ENCODE measurements at regions not wholly inside any gene's neighbourhood (a gene's known extent, or its start where the extent isn't known, plus 50 kb on each side); places are given as distances from the start of the nearest gene placed in this dataset.

DNA sequence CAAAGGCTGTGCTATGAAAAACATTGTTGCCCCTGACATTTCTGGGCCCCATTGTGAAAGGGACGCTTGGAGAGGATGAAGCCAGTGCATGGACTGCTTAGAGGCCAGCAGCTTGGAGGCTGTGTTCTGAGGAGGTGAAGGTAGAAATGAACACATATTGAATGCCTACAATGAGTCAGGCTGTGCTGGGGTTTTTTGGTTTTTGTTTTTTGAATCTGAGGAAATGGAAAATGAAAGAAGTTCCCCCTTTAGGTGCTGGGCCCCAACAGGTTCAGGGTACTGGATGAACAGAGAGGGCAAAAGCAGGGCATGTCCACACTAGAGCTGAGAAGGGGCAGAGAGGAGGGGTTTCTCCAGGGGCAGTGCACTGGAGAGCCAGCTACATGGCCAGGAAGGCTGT lies 166.1 kb upstream of the API5 start:
- no peaks in the 10 kb centered on the region for H3K4me1 ChIP-seq (ENCODE audit: control insufficient read depth, extremely low read depth, insufficient read depth, low read length)
- H3K4me2 ChIP-seq (ENCODE audit: insufficient read depth, low read length) = no peak overlapping the region
- H3K4me3 ChIP-seq (replicated peaks in 1 of 3; ENCODE audit: insufficient read depth in 1 of 3, low read depth in 1 of 3, low read length in 3 of 3) = no peak overlapping the region
- POLR2A ChIA-PET = no interaction called here
- H3K9me1 ChIP-seq (replicated peaks; ENCODE audit: control insufficient read depth, extremely low read depth, insufficient read depth, low read length) = no peaks in the 10 kb centered on the region
- intact Hi-C loops (cut with micrococcal nuclease) = no loop called here
- no TSS peak for BruUV-seq (replicated peaks)
- no peaks in the 10 kb centered on the region for H3K27me3 ChIP-seq (ENCODE audit: control insufficient read depth in 2 of 2, insufficient read depth in 2 of 2, low read length in 2 of 2)
- H4K20me1 ChIP-seq (replicated peaks; ENCODE audit: control insufficient read depth, extremely low read depth, insufficient read depth, low read length) = no peaks in the 10 kb centered on the region
- H3K9ac ChIP-seq (replicated peaks; ENCODE audit: extremely low read depth, insufficient read depth, low read length) = no peak overlapping the region
- dilution Hi-C loops (cut with MboI; ENCODE audit: extremely low pct_ligation_motif_present, low sequenced_read_pairs) = no loop called here
- H3K9me3 ChIP-seq (replicated peaks; ENCODE audit: control insufficient read depth, insufficient read depth, low read length) = peaks cover 4% of the 10 kb centered on the region
- TF ChIP-seq FOS (IDR thresholded peaks at IDR 0.05; ENCODE audit: borderline replicate concordance, insufficient read depth, low read length) (no peak), POLR2AphosphoS5 (IDR thresholded peaks at IDR 0.05; ENCODE audit: insufficient read depth, low read depth, low read length) (no peak)
- TF ChIP-seq, protein P1, sequence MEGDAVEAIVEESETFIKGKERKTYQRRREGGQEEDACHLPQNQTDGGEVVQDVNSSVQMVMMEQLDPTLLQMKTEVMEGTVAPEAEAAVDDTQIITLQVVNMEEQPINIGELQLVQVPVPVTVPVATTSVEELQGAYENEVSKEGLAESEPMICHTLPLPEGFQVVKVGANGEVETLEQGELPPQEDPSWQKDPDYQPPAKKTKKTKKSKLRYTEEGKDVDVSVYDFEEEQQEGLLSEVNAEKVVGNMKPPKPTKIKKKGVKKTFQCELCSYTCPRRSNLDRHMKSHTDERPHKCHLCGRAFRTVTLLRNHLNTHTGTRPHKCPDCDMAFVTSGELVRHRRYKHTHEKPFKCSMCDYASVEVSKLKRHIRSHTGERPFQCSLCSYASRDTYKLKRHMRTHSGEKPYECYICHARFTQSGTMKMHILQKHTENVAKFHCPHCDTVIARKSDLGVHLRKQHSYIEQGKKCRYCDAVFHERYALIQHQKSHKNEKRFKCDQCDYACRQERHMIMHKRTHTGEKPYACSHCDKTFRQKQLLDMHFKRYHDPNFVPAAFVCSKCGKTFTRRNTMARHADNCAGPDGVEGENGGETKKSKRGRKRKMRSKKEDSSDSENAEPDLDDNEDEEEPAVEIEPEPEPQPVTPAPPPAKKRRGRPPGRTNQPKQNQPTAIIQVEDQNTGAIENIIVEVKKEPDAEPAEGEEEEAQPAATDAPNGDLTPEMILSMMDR (IDR thresholded peaks at IDR 0.05; ENCODE audit: extremely low read depth in 1 of 2, insufficient read depth in 1 of 2, low read depth in 1 of 2, low read length in 2 of 2) = no peak
- CTCF ChIA-PET = no interaction called here
- no peak for FAIRE-seq
- H3K79me2 ChIP-seq (ENCODE audit: control insufficient read depth, insufficient read depth, low read length) = no peaks in the 10 kb centered on the region
- H2AFZ ChIP-seq (ENCODE audit: low read depth, low read length) = no peak overlapping the region
- H3K36me3 ChIP-seq (ENCODE audit: control insufficient read depth in 2 of 2, extremely low read depth in 1 of 2, insufficient read depth in 2 of 2, low read length in 2 of 2) = no peaks in the 10 kb centered on the region
- no peak overlapping the region for H3K27ac ChIP-seq (ENCODE audit: insufficient read depth, low read depth, low read length)
- DNase-seq (ENCODE audit: low read depth, low spot score) = no peak

DNA sequence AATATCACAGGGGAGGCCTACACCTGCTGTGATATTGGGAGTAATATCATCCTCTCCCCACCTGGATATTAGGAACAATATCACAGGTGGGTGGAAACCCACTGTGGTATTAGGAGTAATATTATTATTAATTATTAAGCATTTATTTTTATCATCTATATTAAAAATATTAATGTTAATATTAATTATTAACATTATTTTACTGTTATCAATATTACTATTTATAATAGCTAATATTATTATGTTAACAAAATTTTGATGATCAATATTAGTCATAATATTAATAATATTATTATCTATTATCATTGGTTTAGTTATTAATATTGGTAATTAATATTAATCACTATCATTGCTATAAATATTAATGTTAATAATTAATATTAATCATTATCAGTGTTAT lies 161.1 kb upstream of the API5 start:
- BruUV-seq (replicated peaks) = no TSS peak
- dilution Hi-C loops (cut with MboI; ENCODE audit: extremely low pct_ligation_motif_present, low sequenced_read_pairs) = no loop called here

More for the DNA sequence above, 161.1 kb upstream of the API5 start:
- no peaks in the 10 kb centered on the region for H3K9me1 ChIP-seq (replicated peaks; ENCODE audit: control insufficient read depth, extremely low read depth, insufficient read depth, low read length)
- H3K9ac ChIP-seq (replicated peaks; ENCODE audit: extremely low read depth, insufficient read depth, low read length) = no peak overlapping the region
- intact Hi-C loops (cut with micrococcal nuclease) = no loop called here
- no peak overlapping the region for H3K4me3 ChIP-seq (replicated peaks in 1 of 3; ENCODE audit: insufficient read depth in 1 of 3, low read depth in 1 of 3, low read length in 3 of 3)
- H2AFZ ChIP-seq (ENCODE audit: low read depth, low read length) = no peak overlapping the region
- no peaks in the 10 kb centered on the region for H3K4me1 ChIP-seq (ENCODE audit: control insufficient read depth, extremely low read depth, insufficient read depth, low read length)
- TF ChIP-seq GATA2 (IDR thresholded peaks at IDR 0.05; ENCODE audit: insufficient read depth, insufficient read length, low read depth, low read length) (no peak), JUN (IDR thresholded peaks at IDR 0.05; ENCODE audit: borderline replicate concordance, insufficient read depth, insufficient read length, low read depth) (no peak), EZH2 (IDR thresholded peaks at IDR 0.05; ENCODE audit: borderline replicate concordance, low read depth, low read length, severe bottlenecking) (no peak), POLR2A (IDR thresholded peaks at IDR 0.05; ENCODE audit: low read depth, low read length) (no peak), POLR2AphosphoS5 (IDR thresholded peaks at IDR 0.05; ENCODE audit: insufficient read depth, low read depth, low read length) (no peak), MYC (IDR thresholded peaks at IDR 0.05; ENCODE audit: low read depth, low read length) (no peak), FOS (IDR thresholded peaks at IDR 0.05; ENCODE audit: borderline replicate concordance, insufficient read depth, low read length) (no peak)
- TF ChIP-seq, protein P1 (IDR thresholded peaks at IDR 0.05; ENCODE audit: extremely low read depth in 1 of 2, insufficient read depth in 1 of 2, low read depth in 1 of 2, low read length in 2 of 2) = no peak
- TF ChIP-seq, protein P2, sequence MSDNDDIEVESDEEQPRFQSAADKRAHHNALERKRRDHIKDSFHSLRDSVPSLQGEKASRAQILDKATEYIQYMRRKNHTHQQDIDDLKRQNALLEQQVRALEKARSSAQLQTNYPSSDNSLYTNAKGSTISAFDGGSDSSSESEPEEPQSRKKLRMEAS (IDR thresholded peaks at IDR 0.05; ENCODE audit: insufficient read depth, insufficient read length) = no peak
- H3K9me3 ChIP-seq (replicated peaks; ENCODE audit: control insufficient read depth, insufficient read depth, low read length) = peaks cover 3% of the 10 kb centered on the region
- no peaks in the 10 kb centered on the region for H3K79me2 ChIP-seq (ENCODE audit: control insufficient read depth, insufficient read depth, low read length)
- H4K20me1 ChIP-seq (replicated peaks; ENCODE audit: control insufficient read depth, extremely low read depth, insufficient read depth, low read length) = no peaks in the 10 kb centered on the region
- ChIA-PET POLR2A (no interaction called here), CTCF (no interaction called here)
- H3K27ac ChIP-seq (ENCODE audit: insufficient read depth, low read depth, low read length) = no peak overlapping the region
- H3K36me3 ChIP-seq (ENCODE audit: control insufficient read depth in 2 of 2, extremely low read depth in 1 of 2, insufficient read depth in 2 of 2, low read length in 2 of 2) = no peaks in the 10 kb centered on the region
- no peak for FAIRE-seq
- H3K4me2 ChIP-seq (ENCODE audit: insufficient read depth, low read length) = no peak overlapping the region
- no peak for DNase-seq (ENCODE audit: low read depth, low spot score)
- H3K27me3 ChIP-seq (ENCODE audit: control insufficient read depth in 2 of 2, insufficient read depth in 2 of 2, low read length in 2 of 2) = no peaks in the 10 kb centered on the region

Measured in endothelial cell of umbilical vein (primary cell).